Ovary (tissue), 3 donors: ENCODE measurements at regions not wholly inside any gene's neighbourhood (a gene's known extent, or its start where the extent isn't known, plus 50 kb on each side); places are given as distances from the start of the nearest gene placed in this dataset.
"Not testable (repeated sequence)": the region's sequence is repeated elsewhere in the genome, so short reads cannot be mapped to it uniquely, and the experiment has no call there.

Experiments used
- EP300 ChIP-seq: sonication (generic); formaldehyde crosslinking; IDR thresholded peaks from one replicate; pipeline ENCODE4 v1.6.1; 2017; ENCODE audit warnings: antibody characterized with exemption
- POLR2A ChIP-seq: fragments of 450-650 bp; IDR thresholded peaks from one replicate; pipeline ENCODE4 v1.6.1; 2017; ENCODE audit warnings: antibody characterized with exemption, mild to moderate bottlenecking, moderate library complexity
- TF ChIP-seq, protein P1 (sequence below), 3 donors: fragments of 450-650 bp in 2 of 3; fragments of 200-600 bp in 1 of 3; IDR thresholded peaks; one replicate each; pipeline versions ENCODE4 v1.5.1 to v1.8.0; 2016 to 2022; ENCODE audit warnings: antibody characterized with exemption in 3 of 3, mild to moderate bottlenecking in 1 of 3
- donor health status: DM: no; HTN: no; CAD: no.

DNA sequence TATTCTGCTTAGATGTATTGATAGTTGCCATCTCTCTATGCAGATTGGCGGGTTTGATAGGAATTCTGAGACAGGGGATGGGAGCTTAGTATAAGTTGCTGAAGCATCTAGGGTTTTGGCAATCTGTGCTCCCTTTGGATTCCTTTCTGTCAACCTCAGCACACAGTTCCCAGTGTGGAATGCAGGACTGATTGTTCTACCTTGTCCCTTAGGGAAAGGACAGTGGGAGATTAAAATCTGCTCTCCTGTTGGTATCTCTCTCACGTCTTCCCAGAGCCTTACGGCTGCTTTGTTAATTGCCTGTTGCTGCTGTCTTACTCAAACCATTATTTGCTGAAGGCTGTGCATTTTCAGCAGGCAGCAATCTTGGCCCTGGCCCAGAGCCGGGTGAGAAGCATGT, 133.3 kb upstream of the IKBKE start:
- TF ChIP-seq, protein P1, sequence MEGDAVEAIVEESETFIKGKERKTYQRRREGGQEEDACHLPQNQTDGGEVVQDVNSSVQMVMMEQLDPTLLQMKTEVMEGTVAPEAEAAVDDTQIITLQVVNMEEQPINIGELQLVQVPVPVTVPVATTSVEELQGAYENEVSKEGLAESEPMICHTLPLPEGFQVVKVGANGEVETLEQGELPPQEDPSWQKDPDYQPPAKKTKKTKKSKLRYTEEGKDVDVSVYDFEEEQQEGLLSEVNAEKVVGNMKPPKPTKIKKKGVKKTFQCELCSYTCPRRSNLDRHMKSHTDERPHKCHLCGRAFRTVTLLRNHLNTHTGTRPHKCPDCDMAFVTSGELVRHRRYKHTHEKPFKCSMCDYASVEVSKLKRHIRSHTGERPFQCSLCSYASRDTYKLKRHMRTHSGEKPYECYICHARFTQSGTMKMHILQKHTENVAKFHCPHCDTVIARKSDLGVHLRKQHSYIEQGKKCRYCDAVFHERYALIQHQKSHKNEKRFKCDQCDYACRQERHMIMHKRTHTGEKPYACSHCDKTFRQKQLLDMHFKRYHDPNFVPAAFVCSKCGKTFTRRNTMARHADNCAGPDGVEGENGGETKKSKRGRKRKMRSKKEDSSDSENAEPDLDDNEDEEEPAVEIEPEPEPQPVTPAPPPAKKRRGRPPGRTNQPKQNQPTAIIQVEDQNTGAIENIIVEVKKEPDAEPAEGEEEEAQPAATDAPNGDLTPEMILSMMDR (IDR thresholded peaks at IDR 0.05) = not testable (repeated sequence)
- not testable (repeated sequence) for TF ChIP-seq EP300, POLR2A
